Lower lobe of right lung (tissue), 2 donors: ENCODE measurements at regions not wholly inside any gene's neighbourhood (a gene's known extent, or its start where the extent isn't known, plus 50 kb on each side); places are given as distances from the start of the nearest gene placed in this dataset.

Source experiments
- ATAC-seq, 2 donors: fragments of 200-7000 bp; cut with Tn5 transposase; one replicate each; pipeline ENCODE4 v1.9.1; 2020 to 2022; ENCODE audit warnings: mild to moderate bottlenecking in 2 of 2, moderate library complexity in 2 of 2
- DNase-seq: peaks from one replicate; pipeline ENCODE4 v3.0.0-alpha.2; 2020
- H3K27ac ChIP-seq: fragments of 200-600 bp; one replicate; pipeline ENCODE4 v1.8.0; 2022
- H3K27me3 ChIP-seq: fragments of 200-600 bp; one replicate; pipeline ENCODE4 v1.8.0; 2022; ENCODE audit warnings: low read depth
- H3K36me3 ChIP-seq: fragments of 200-600 bp; one replicate; pipeline ENCODE4 v1.8.0; 2022; ENCODE audit warnings: mild to moderate bottlenecking
- H3K4me1 ChIP-seq: fragments of 200-600 bp; one replicate; pipeline ENCODE4 v1.8.0; 2022
- H3K4me3 ChIP-seq: fragments of 200-600 bp; one replicate; pipeline ENCODE4 v1.8.0; 2022; ENCODE audit warnings: mild to moderate bottlenecking
- H3K9me3 ChIP-seq: fragments of 200-600 bp; one replicate; pipeline ENCODE4 v1.8.0; 2022
- intact Hi-C: fragments of 100-400 bp; cut with DNase I; formaldehyde crosslinking; loops from one replicate; pipeline ENCODE4 v1.11.0; 2022
- TF ChIP-seq, protein P1 (sequence below): fragments of 200-600 bp; IDR thresholded peaks from one replicate; pipeline ENCODE4 v1.8.0; 2022; ENCODE audit warnings: antibody characterized with exemption, mild to moderate bottlenecking
- donor health status: DM: no; HTN: yes; CAD: no; lungs with severe emphysema.

DNA sequence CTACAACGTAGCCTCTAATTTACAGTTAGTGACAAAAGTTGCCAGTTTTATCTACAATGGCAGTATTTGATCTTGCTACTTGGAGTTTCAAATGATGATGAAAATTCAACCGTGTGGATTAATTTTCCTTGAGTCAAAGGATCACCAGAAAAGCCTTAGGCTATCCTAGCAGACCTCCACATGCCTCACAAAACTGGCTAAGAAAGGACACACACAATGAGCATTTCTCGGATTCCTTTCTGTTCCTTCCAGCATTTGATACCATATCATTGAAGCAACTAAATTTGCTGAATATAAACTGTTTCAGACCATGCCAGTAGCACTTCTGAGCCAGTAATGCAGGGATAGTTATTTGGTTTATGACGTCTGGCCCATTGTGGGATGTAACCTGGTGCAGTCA lies 587.4 kb upstream of the MDFIC2 start:
- H3K4me1 ChIP-seq, result no peaks in the 10 kb centered on the region
- ATAC-seq (no peak), DNase-seq (no peak)
- H3K27me3 ChIP-seq, result no peaks in the 10 kb centered on the region
- intact Hi-C loops, result no loop called here
- no peak overlapping the region for H3K4me3 ChIP-seq
- no peaks in the 10 kb centered on the region for H3K36me3 ChIP-seq
- H3K9me3 ChIP-seq, result no peaks in the 10 kb centered on the region
- H3K27ac ChIP-seq, result no peak overlapping the region
- TF ChIP-seq, protein P1, sequence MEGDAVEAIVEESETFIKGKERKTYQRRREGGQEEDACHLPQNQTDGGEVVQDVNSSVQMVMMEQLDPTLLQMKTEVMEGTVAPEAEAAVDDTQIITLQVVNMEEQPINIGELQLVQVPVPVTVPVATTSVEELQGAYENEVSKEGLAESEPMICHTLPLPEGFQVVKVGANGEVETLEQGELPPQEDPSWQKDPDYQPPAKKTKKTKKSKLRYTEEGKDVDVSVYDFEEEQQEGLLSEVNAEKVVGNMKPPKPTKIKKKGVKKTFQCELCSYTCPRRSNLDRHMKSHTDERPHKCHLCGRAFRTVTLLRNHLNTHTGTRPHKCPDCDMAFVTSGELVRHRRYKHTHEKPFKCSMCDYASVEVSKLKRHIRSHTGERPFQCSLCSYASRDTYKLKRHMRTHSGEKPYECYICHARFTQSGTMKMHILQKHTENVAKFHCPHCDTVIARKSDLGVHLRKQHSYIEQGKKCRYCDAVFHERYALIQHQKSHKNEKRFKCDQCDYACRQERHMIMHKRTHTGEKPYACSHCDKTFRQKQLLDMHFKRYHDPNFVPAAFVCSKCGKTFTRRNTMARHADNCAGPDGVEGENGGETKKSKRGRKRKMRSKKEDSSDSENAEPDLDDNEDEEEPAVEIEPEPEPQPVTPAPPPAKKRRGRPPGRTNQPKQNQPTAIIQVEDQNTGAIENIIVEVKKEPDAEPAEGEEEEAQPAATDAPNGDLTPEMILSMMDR, result no peak

- Histone ChIP-seq H3K27ac (no peak overlapping the region), H3K4me1 (no peaks in the 10 kb centered on the region), H3K36me3 (no peaks in the 10 kb centered on the region), H3K9me3 (no peaks in the 10 kb centered on the region), H3K27me3 (no peaks in the 10 kb centered on the region), H3K4me3 (no peak overlapping the region)
- intact Hi-C loops, result no loop called here
- no peak for DNase-seq
- TF ChIP-seq, protein P1, result no peak
- ATAC-seq, result no peak
Observed at GRCh38 chr3:70890020-70890394, 577.6 kb upstream of the MDFIC2 start.

GRCh38 chr3:70889162-70890019 lies 577.0 kb upstream of the MDFIC2 start:
- H3K36me3 ChIP-seq, result no peaks in the 10 kb centered on the region
- H3K4me1 ChIP-seq, result no peaks in the 10 kb centered on the region
- intact Hi-C loops, result no loop called here
- peak in 1 of 2 donors; percentile 47 for ATAC-seq
- H3K27me3 ChIP-seq, result no peaks in the 10 kb centered on the region
- H3K4me3 ChIP-seq, result no peak overlapping the region
- no peaks in the 10 kb centered on the region for H3K9me3 ChIP-seq
- TF ChIP-seq, protein P1, result no peak
- no peak for DNase-seq
- peak overlapping the region; percentile 31 for H3K27ac ChIP-seq

DNA sequence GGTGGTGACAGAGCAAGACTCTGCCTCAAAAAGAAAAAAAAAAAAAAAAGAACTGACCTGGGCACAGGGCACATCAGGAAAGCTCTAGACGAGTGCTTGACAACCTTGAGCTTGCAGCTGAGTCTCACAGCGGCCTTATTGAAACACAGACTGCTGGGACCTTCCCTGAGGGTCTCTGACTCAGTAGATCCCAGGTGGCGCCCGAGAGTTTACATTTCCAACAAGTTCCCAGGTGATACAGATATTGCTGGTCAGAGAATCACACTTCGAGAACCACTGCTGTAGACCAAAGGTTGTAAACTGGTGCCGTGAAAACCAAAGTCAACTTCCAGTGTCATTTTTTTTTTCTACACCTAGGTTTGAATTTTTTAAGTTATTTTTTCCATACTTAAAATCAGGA lies 573.2 kb upstream of the MDFIC2 start:
- Histone ChIP-seq H3K4me1 (no peaks in the 10 kb centered on the region), H3K27me3 (no peaks in the 10 kb centered on the region), H3K4me3 (no peak overlapping the region), H3K27ac (no peak overlapping the region), H3K9me3 (no peaks in the 10 kb centered on the region), H3K36me3 (no peaks in the 10 kb centered on the region)
- ATAC-seq, result no peak
- TF ChIP-seq, protein P1, result no peak
- intact Hi-C loops, result no loop called here
- DNase-seq, result no peak

DNA sequence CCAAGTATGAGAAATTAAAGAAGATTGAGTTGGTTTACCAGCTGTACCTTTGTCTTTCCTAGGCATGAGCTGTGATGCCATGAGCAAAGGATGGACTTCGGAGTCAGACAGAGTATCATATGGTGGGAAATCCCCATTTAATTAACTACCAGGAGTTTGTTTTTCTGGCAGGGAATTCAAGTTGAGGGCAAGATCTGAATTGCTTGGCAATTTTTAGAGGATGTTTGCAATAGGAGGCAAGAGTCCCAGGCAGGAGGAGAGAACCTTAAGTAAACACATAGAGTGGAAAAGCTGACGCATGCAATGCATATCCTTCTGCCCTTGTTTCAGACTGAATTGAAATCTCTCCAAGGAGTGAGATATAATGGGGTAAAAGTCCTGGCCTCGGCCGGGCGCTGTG lies 569.7 kb upstream of the MDFIC2 start:
- H3K4me1 ChIP-seq, result no peaks in the 10 kb centered on the region
- intact Hi-C loops, result no loop called here
- H3K9me3 ChIP-seq, result no peaks in the 10 kb centered on the region
- no peaks in the 10 kb centered on the region for H3K36me3 ChIP-seq
- no peak overlapping the region for H3K4me3 ChIP-seq
- H3K27me3 ChIP-seq, result no peaks in the 10 kb centered on the region
- no peak overlapping the region for H3K27ac ChIP-seq
- TF ChIP-seq, protein P1, result no peak
- no peak for ATAC-seq
- DNase-seq, result no peak
